Body of pancreas (tissue), 4 donors: ENCODE measurements at regions not wholly inside any gene's neighbourhood (a gene's known extent, or its start where the extent isn't known, plus 50 kb on each side); places are given as distances from the start of the nearest gene placed in this dataset.

Source experiments
- ATAC-seq: fragments of 150-250 bp; one replicate; pipeline ENCODE4 v1.9.1; 2016
- DNase-seq, 4 donors: peaks; one replicate each; pipeline ENCODE4 v3.0.0-alpha.2; 2019
- H3K27ac ChIP-seq, 4 donors: fragments of 200-600 bp; sonication (generic); 1 replicate in 3 of 4; 2 replicates in 1 of 4; pipeline versions ENCODE4 v1.5.1 to v1.6.1; 2016 to 2019; ENCODE audit warnings: mild to moderate bottlenecking in 1 of 4, mixed read lengths in 1 of 4, moderate library complexity in 1 of 4
- H3K27me3 ChIP-seq, 2 donors: fragments of 200-600 bp; sonication (generic); one replicate each; pipeline ENCODE4 v1.6.0; 2016; ENCODE audit warnings: mild to moderate bottlenecking in 1 of 2
- H3K36me3 ChIP-seq, 2 donors: fragments of 200-600 bp; sonication (generic); replicated peaks in 1 of 2; 2 replicates each; pipeline ENCODE4 v1.5.1; 2016; ENCODE audit warnings: low read depth in 2 of 2; ENCODE audit not compliant: insufficient read depth in 1 of 2
- H3K4me1 ChIP-seq: fragments of 200-600 bp; sonication (generic); one replicate; pipeline ENCODE4 v1.6.0; 2016
- H3K4me3 ChIP-seq, 2 donors: fragments of 200-600 bp; sonication (generic); 1 replicate in 1 of 2; 2 replicates in 1 of 2; pipeline ENCODE4 v1.5.1; 2016 to 2019
- H3K9me3 ChIP-seq, 3 donors: fragments of 200-600 bp; sonication (generic); 1 replicate in 2 of 3; 2 replicates in 1 of 3; pipeline ENCODE4 v1.5.1; 2016
- CTCF ChIP-seq, 7 experiments: fragments of 450-650 bp in 4 of 7; fragments of 200-600 bp in 3 of 7; sonication (generic) in 3 of 7; IDR thresholded peaks; one replicate each; pipeline ENCODE4 v1.5.1; 2016 to 2019; ENCODE audit warnings: antibody characterized with exemption in 7 of 7
- POLR2A ChIP-seq, 3 donors: fragments of 450-650 bp; IDR thresholded peaks; one replicate each; pipeline ENCODE4 v1.6.1; 2016; ENCODE audit warnings: antibody characterized with exemption in 3 of 3, mild to moderate bottlenecking in 2 of 3
- WGBS, 2 donors: methylation state at CpG; one replicate each; pipeline ENCODE4 v1.1.5; 2017; 5-methylcytosine and 5-hydroxymethylcytosine counted together
- intact Hi-C: fragments of 100-400 bp; cut with DNase I; formaldehyde crosslinking; loops from one replicate; pipeline ENCODE4 v1.15.1; 2023

GRCh38 chr18:77949355-77949973 is 699.8 kb downstream of the GALR1 start:
- ATAC-seq (no peak), DNase-seq (no peak)
- no peaks in the 10 kb centered on the region for H3K4me1 ChIP-seq
- no peak overlapping the region for H3K4me3 ChIP-seq
- H3K27ac ChIP-seq, result no peak overlapping the region
- intact Hi-C loops, result no loop called here
- H3K27me3 ChIP-seq, result no peaks in the 10 kb centered on the region
- 45 to 48% methylated on average over 7 of the region's 7 CpGs for WGBS, 2 donors
- no peaks in the 10 kb centered on the region for H3K36me3 ChIP-seq
- H3K9me3 ChIP-seq, result no peaks in the 10 kb centered on the region
- TF ChIP-seq CTCF (IDR thresholded peaks at IDR 0.05) (no peak), POLR2A (IDR thresholded peaks at IDR 0.05) (no peak)

- Histone ChIP-seq H3K4me3 (no peak overlapping the region), H3K4me1 (no peaks in the 10 kb centered on the region), H3K9me3 (no peaks in the 10 kb centered on the region), H3K27ac (no peak overlapping the region), H3K36me3 (no peaks in the 10 kb centered on the region), H3K27me3 (no peaks in the 10 kb centered on the region)
- 43 to 56% methylated on average over 1 of the region's 1 CpG for WGBS, 2 donors
- DNase-seq (no peak), ATAC-seq (no peak)
- TF ChIP-seq CTCF (IDR thresholded peaks at IDR 0.05), result no peak
- no peak for TF ChIP-seq POLR2A (IDR thresholded peaks at IDR 0.05)
- intact Hi-C loops, result no loop called here
Observed at GRCh38 chr18:77959248-77959647, 709.6 kb downstream of the GALR1 start.

GRCh38 chr18:77960791-77961410 is 711.3 kb downstream of the GALR1 start:
- 38 to 43% methylated on average over 7 of the region's 7 CpGs for WGBS, 2 donors
- H3K9me3 ChIP-seq, result no peaks in the 10 kb centered on the region
- H3K4me3 ChIP-seq, result no peak overlapping the region
- no peaks in the 10 kb centered on the region for H3K36me3 ChIP-seq
- no peak overlapping the region for H3K27ac ChIP-seq
- no peaks in the 10 kb centered on the region for H3K4me1 ChIP-seq
- no peaks in the 10 kb centered on the region for H3K27me3 ChIP-seq
- DNase-seq (no peak), ATAC-seq (no peak)
- intact Hi-C loops, result no loop called here
- TF ChIP-seq POLR2A (IDR thresholded peaks at IDR 0.05), result no peak

- no peak for TF ChIP-seq POLR2A (IDR thresholded peaks at IDR 0.05)
- no peak for TF ChIP-seq CTCF (IDR thresholded peaks at IDR 0.05)
- Histone ChIP-seq H3K27me3 (no peaks in the 10 kb centered on the region), H3K27ac (no peak overlapping the region), H3K9me3 (no peaks in the 10 kb centered on the region), H3K36me3 (no peaks in the 10 kb centered on the region), H3K4me3 (no peak overlapping the region), H3K4me1 (no peaks in the 10 kb centered on the region)
- no peak for ATAC-seq
- intact Hi-C loops, result no loop called here
- DNase-seq, result no peak
- 58 to 63% methylated on average over 4 to 5 of the region's 5 CpGs for whole genome bisulfite sequencing, 2 donors
Observed at GRCh38 chr18:77967071-77967470, 717.4 kb downstream of the GALR1 start.

DNA sequence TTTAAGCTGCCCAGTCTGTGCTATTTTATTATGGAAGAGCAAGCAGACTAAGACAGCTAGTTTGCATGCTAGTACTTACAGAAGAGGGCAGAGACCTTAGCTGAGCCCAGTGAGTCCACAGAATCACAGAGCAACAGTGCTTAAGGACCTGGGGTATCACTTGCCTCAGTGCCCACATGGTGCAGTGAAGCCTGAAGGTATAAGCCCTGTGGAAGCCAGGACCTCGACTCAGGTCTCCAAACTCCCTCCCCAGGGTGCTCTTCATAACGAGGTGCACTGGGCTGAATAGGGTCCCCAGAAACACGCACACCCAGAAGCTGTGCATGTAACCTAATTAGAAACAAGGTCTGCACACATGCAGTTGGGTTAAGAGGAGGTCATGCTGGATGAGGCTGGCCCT is 718.1 kb downstream of the GALR1 start:
- no peak for DNase-seq
- no peak for TF ChIP-seq CTCF (IDR thresholded peaks at IDR 0.05)
- no peak for TF ChIP-seq POLR2A (IDR thresholded peaks at IDR 0.05)
- Histone ChIP-seq H3K9me3 (no peaks in the 10 kb centered on the region), H3K27me3 (no peaks in the 10 kb centered on the region), H3K27ac (no peak overlapping the region), H3K36me3 (no peaks in the 10 kb centered on the region), H3K4me1 (no peaks in the 10 kb centered on the region), H3K4me3 (no peak overlapping the region)
- WGBS, 2 donors, result 31 to 74% methylated on average over 3 of the region's 3 CpGs
- no peak for ATAC-seq
- intact Hi-C loops, result no loop called here
